Effector memory CD8-positive, alpha-beta T cell (primary cell): ENCODE measurements at regions not wholly inside any gene's neighbourhood (a gene's known extent, or its start where the extent isn't known, plus 50 kb on each side); places are given as distances from the start of the nearest gene placed in this dataset.

Experiments
- ATAC-seq: fragments of 150-1000 bp; cut with Tn5 transposase; replicated peaks from 2 replicates; pipeline ENCODE4 v1.10.0; 2021; ENCODE audit warnings: mild to moderate bottlenecking, moderate library complexity
- DNase-seq, 3 experiments: peaks; one replicate each; pipeline ENCODE4 v3.0.0; 2021
- H3K27ac Mint-ChIP-seq, 2 donors: one replicate each; pipeline ENCODE4 v1.8.0; 2022; ENCODE audit warnings: mild to moderate bottlenecking in 2 of 2, mixed read lengths in 2 of 2, moderate library complexity in 2 of 2
- H3K27me3 Mint-ChIP-seq, 2 donors: one replicate each; pipeline ENCODE4 v1.8.0; 2022; ENCODE audit warnings: mixed read lengths in 2 of 2
- H3K36me3 Mint-ChIP-seq: one replicate; pipeline ENCODE4 v1.8.0; 2022; ENCODE audit warnings: mild to moderate bottlenecking, moderate library complexity, mixed read lengths; ENCODE audit not compliant: insufficient read depth
- H3K4me1 Mint-ChIP-seq, 2 donors: one replicate each; pipeline ENCODE4 v1.8.0; 2022; ENCODE audit warnings: low read depth in 2 of 2, mixed read lengths in 2 of 2
- H3K4me3 Mint-ChIP-seq, 2 donors: one replicate each; pipeline ENCODE4 v1.8.0; 2022; ENCODE audit warnings: mild to moderate bottlenecking in 2 of 2, mixed read lengths in 2 of 2, moderate library complexity in 2 of 2
- H3K9me3 Mint-ChIP-seq, 2 donors: one replicate each; pipeline ENCODE4 v1.8.0; 2022; ENCODE audit warnings: mixed read lengths in 2 of 2

DNA sequence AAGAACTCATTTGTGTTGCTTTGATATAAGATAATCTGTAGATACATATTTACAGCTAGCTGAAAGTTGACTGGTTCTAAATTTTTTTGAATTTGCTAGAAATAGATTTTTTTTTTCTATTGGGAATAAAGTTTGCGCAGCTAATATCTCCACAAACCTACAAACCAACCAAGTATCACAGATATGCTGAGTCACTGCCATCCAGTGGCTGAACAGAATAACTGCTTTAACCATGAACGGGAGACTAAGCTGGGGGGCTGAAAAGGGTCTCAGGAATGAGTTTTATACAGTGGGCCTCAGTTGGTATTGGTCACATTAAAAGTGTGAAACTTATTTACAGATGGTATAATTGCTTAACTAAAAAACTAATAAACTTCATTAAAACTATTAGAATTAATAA, 326.7 kb upstream of the CNR1 start:
- Mint-ChIP-seq H3K9me3 (no peaks in the 10 kb centered on the region), H3K27me3 (peaks cover 14 to 28% of the 10 kb centered on the region in 2 donors), H3K4me3 (no peak overlapping the region), H3K36me3 (no peaks in the 10 kb centered on the region), H3K27ac (no peak overlapping the region), H3K4me1 (no peaks in the 10 kb centered on the region)
- ATAC-seq (no peak), DNase-seq (no peak)

DNA sequence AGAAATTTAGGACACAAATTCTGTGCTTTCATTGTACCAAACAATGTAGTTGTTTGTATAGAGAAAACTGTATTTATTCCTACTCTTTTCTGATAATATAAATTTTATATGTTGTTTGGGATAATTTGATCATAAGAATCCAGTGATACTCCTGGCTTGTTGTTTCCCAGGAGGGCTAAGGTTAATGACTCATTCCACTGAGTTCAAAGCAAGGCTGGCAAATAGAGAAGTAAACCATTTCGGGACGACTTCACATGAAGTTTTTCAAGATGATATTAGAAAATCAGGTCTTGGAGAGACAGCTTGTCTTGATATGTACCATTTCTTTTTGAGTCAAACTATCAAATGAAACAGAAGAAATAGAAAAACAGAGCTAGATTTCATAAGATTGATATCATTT, 326.1 kb upstream of the CNR1 start:
- ATAC-seq (no peak), DNase-seq (no peak)
- Mint-ChIP-seq H3K27ac (no peak overlapping the region), H3K4me1 (no peaks in the 10 kb centered on the region), H3K9me3 (no peaks in the 10 kb centered on the region), H3K36me3 (no peaks in the 10 kb centered on the region), H3K27me3 (peaks cover 14 to 28% of the 10 kb centered on the region in 2 donors), H3K4me3 (no peak overlapping the region)

DNA sequence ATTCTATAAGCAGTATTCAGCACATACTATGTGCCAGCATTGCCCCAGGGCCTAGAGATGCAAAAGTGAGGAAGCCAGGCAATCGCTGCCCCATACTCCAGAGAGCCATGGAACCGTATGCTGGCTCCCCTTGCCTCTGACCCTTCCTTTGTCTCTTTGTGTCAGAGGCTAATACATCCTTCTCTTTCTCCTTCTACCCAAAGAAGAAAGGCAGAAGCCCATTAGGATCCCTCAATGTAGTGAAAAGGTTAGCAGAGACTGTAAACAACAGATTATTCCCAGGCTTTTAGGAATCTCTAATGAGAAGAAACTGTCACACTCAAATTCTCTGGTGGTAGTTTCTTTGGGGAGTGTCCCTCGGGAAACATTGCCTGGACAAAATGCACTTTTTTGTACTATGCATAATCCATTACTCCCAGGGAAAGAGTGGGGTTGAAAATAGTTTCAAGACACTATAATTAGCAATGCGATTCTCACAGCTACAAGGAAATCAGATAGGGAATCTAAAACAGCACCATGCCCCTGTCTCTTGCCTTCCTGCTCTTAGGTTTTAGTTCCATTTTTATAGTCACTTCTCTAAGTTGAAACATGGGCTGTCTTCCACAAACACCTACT, 325.2 kb upstream of the CNR1 start:
- no peaks in the 10 kb centered on the region for H3K4me1 Mint-ChIP-seq
- H3K9me3 Mint-ChIP-seq: no peaks in the 10 kb centered on the region
- H3K4me3 Mint-ChIP-seq: no peak overlapping the region
- H3K27me3 Mint-ChIP-seq: peaks cover 14 to 28% of the 10 kb centered on the region in 2 donors
- no peak overlapping the region for H3K27ac Mint-ChIP-seq
- H3K36me3 Mint-ChIP-seq: no peaks in the 10 kb centered on the region
- DNase-seq (no peak), ATAC-seq (no peak)

DNA sequence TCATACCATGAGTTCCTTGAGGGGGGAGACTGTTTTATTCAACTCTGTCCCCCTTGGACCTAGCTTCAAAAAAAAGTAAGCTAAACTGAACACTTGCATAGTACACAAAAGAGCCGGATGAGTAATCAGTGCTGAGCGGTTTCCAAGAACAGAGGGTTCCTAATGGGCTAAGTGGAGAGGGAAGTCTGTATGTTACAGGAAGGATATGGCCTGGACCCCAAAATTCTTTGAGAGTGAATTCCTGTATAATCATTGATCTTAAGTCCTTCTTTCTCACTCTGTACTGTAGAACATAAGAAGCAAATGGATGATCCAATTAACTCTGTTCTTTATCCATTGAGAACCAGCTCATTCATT, 324.7 kb upstream of the CNR1 start:
- H3K36me3 Mint-ChIP-seq: no peaks in the 10 kb centered on the region
- ATAC-seq: no peak
- H3K27ac Mint-ChIP-seq: no peak overlapping the region
- H3K4me3 Mint-ChIP-seq: no peak overlapping the region
- no peak for DNase-seq
- H3K9me3 Mint-ChIP-seq: no peaks in the 10 kb centered on the region
- peaks cover 14 to 28% of the 10 kb centered on the region in 2 donors for H3K27me3 Mint-ChIP-seq
- no peaks in the 10 kb centered on the region for H3K4me1 Mint-ChIP-seq

DNA sequence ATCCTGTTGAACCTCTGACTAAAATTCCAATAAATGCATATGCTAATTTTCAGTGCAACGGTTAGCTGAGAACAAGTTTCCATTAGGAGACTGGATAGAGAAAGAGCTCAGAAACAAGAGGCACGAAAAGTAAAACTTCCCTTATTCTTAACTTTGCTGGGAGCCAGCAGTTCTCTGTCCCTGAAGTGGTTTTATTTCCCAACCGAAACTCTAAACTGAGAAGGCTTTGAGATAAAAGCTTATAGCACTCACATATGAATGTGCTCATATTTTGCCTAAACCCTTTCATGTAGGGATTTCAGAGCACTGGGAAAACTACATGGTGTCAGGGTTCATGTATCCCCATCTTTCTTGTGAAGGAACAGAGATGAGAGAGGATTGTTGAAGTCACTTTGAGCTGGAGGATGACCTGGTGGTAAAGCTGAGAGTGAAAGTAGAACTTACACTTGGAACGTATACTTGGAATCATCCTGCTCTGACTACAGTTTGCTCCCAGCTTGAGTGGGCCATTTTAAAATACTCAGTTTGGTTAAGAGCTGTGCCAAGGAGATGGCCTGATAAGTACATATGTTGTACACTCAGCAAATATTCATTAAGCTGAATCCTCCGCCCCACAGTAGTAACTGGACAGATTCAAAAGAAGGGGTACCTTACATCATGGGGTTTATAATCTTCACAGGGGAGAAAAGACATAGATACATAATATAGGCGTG, 324.2 kb upstream of the CNR1 start:
- H3K27ac Mint-ChIP-seq: no peak overlapping the region
- no peaks in the 10 kb centered on the region for H3K4me1 Mint-ChIP-seq
- peaks cover 14 to 28% of the 10 kb centered on the region in 2 donors for H3K27me3 Mint-ChIP-seq
- H3K36me3 Mint-ChIP-seq: no peaks in the 10 kb centered on the region
- no peaks in the 10 kb centered on the region for H3K9me3 Mint-ChIP-seq
- no peak overlapping the region for H3K4me3 Mint-ChIP-seq
- ATAC-seq (no peak), DNase-seq (no peak)

DNA sequence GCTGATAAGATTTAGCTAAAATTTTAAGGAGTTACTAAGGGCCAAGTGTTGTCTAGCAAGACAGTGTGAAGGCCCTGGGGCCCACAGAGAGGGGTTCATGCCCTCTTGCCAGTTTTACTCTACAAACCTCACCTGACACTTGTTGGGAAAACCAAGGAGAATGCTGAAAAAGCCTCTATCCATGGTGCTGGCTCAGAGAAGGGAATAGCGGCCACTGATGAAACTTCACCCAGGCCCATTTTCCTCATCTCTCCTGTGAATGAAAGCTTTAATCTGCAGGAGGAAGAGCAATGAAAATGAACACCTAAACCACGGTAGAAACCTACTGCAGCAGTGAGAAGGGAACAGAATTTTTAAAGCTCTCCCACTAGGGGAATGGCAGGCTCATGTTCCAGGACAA, 317.3 kb upstream of the CNR1 start:
- H3K4me3 Mint-ChIP-seq: no peak overlapping the region
- H3K36me3 Mint-ChIP-seq: no peaks in the 10 kb centered on the region
- no peak overlapping the region for H3K27ac Mint-ChIP-seq
- ATAC-seq (no peak), DNase-seq (no peak)
- H3K4me1 Mint-ChIP-seq: no peaks in the 10 kb centered on the region
- H3K9me3 Mint-ChIP-seq: no peaks in the 10 kb centered on the region
- H3K27me3 Mint-ChIP-seq: peaks cover 12 to 28% of the 10 kb centered on the region in 2 donors

DNA sequence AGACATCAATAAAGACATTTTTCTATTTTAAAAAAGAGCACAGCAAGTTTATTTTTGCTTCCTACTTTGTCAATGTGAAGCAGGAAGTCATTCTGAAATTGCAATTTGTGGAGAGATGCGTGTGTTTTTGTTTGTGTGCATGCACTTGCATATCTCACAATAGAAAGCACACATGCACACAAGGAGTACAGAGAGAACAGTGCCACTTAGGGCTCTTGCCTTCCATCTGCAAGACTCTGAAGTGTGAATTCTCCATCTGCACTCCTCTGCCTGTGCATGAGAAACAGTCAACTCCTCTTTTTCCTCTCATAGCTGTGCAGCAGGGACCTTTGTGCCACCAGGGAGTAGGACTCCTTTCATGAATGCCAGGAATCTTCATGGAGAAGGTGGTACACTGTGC, 316.3 kb upstream of the CNR1 start:
- no peak for ATAC-seq
- no peak overlapping the region for H3K4me3 Mint-ChIP-seq
- H3K4me1 Mint-ChIP-seq: no peaks in the 10 kb centered on the region
- no peaks in the 10 kb centered on the region for H3K36me3 Mint-ChIP-seq
- DNase-seq: no peak
- no peaks in the 10 kb centered on the region for H3K9me3 Mint-ChIP-seq
- peaks cover 12 to 33% of the 10 kb centered on the region in 2 donors for H3K27me3 Mint-ChIP-seq
- H3K27ac Mint-ChIP-seq: no peak overlapping the region

DNA sequence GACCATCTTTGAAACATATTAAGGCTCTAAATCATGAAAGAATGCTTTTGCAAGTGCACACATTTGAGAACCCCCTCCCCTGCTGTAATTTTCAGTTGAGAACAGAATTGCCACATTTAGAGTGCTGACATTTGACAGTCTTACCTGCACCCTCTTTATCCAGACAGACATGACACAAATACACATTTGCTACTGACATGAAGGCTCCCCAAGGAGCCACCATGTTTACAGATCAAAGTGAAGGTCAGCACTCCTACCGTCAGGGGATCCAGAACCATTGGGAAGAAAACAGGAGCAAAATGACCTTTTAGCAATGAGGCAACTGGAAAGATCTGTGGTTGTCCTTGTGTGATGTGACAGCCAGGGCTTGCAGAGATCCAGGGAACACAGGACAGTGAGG, 315.4 kb upstream of the CNR1 start:
- Mint-ChIP-seq H3K4me3 (no peak overlapping the region), H3K27me3 (peaks cover 12 to 33% of the 10 kb centered on the region in 2 donors), H3K4me1 (no peaks in the 10 kb centered on the region), H3K36me3 (no peaks in the 10 kb centered on the region), H3K9me3 (no peaks in the 10 kb centered on the region), H3K27ac (no peak overlapping the region)
- ATAC-seq (no peak), DNase-seq (no peak)

DNA sequence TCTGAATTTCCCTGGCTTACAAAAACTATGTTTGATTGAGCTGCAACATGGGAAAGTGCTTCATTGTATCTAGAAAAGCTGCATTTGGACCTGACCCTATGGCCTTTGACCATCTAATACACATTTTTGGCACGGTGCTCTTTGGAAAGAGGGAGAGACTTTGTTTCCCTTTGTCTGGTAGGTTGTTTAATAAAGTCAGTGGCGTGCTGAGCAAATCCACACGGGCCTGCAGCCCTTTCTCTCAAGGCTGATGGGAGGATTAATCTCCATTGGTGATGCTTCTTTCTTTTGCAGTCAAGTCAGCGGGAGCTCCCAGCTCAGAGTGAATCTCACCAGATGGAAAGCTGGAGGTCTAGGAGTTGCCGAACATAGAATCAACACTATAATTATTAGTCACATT, 314.7 kb upstream of the CNR1 start:
- Mint-ChIP-seq H3K4me3 (no peak overlapping the region), H3K27ac (no peak overlapping the region), H3K36me3 (no peaks in the 10 kb centered on the region), H3K4me1 (no peaks in the 10 kb centered on the region), H3K27me3 (peaks cover 12 to 33% of the 10 kb centered on the region in 2 donors), H3K9me3 (no peaks in the 10 kb centered on the region)
- ATAC-seq (no peak), DNase-seq (no peak)

DNA sequence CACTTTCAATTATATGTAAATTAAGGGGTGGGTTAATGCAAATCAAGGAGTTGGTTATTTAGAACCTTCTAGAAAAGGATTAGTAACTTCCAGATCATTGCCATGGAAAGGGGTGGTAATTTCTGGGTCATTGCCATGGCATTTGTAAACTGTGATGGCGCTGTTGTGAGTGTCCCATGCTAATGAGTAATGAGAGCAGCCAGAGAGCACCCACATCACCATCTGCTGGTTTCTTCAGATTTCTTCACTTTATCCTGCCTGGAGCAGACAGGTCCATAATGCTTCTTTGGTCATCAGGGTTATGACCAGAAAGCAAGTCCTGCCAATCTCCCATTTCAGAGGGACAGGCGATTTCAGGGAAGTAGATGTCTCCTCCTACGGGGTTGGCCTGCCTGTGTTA, 311.3 kb upstream of the CNR1 start:
- ATAC-seq (no peak), DNase-seq (no peak)
- Mint-ChIP-seq H3K9me3 (no peaks in the 10 kb centered on the region), H3K27me3 (peaks cover 24 to 51% of the 10 kb centered on the region in 2 donors), H3K4me3 (no peak overlapping the region), H3K27ac (no peak overlapping the region), H3K4me1 (no peaks in the 10 kb centered on the region), H3K36me3 (no peaks in the 10 kb centered on the region)

DNA sequence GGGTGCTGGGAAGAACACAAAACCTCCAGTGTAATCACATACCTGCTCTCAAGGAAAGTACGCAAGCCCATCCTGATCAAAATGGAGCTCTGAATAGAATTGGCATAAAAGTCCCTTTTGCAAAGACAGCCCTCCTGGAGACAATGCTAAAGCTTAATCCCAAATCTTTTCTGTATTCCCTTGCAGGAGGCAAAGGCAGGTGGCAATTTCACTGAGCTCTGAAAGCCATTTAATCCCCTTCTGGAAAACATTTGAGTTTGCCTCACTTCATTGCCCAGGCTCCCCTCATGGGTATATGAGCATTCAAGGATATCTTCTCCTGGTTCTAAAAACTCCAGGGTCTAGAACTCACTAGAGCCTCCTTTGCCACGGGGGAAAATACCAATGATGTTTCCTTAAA, 310.2 kb upstream of the CNR1 start:
- Mint-ChIP-seq H3K4me1 (no peaks in the 10 kb centered on the region), H3K27me3 (peaks cover 24 to 51% of the 10 kb centered on the region in 2 donors), H3K36me3 (no peaks in the 10 kb centered on the region), H3K27ac (no peak overlapping the region), H3K4me3 (no peak overlapping the region), H3K9me3 (no peaks in the 10 kb centered on the region)
- DNase-seq: no peak
- ATAC-seq: no peak

DNA sequence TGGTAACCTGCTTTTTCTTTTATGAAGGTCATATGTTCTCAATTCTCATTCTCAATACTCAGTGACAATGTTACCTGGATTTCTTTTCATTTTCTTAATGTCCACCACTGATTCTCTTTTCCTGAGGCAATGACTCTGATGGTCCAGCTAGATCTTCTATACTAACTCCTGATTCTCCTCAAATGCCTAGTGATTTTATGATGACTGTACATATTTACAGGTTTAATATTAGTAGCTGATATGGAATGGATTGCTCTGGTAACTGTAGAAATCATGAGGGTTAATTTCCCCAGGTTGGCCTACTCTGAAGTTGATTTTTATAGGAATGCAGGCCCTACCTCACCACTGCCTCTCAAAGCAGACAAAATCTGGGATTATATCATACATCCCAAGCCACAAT, 308.6 kb upstream of the CNR1 start:
- ATAC-seq (no peak), DNase-seq (no peak)
- Mint-ChIP-seq H3K27me3 (peaks cover 16 to 41% of the 10 kb centered on the region in 2 donors), H3K4me3 (no peak overlapping the region), H3K9me3 (no peaks in the 10 kb centered on the region), H3K36me3 (no peaks in the 10 kb centered on the region), H3K4me1 (no peaks in the 10 kb centered on the region), H3K27ac (no peak overlapping the region)

DNA sequence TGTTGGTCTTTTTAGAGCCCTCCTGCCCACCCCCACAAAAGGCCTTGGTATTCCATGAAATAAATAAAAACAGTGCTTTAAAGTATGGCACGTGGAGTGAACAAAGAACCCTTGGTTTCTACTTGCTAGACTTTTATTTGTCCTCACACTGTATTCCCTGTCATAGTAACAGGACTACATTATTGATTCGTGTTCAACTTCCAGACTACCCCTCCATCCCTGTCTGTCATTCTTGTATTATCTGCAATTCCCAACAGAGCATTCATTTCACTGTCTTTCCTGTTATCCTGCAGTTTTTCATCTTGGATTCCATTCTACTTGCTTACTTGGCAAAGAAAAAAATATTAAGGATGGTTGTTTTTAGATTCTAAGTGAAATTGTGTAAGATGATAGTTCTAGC, 307.4 kb upstream of the CNR1 start:
- H3K9me3 Mint-ChIP-seq: no peaks in the 10 kb centered on the region
- H3K36me3 Mint-ChIP-seq: no peaks in the 10 kb centered on the region
- no peak overlapping the region for H3K27ac Mint-ChIP-seq
- peaks cover 12 to 30% of the 10 kb centered on the region in 2 donors for H3K27me3 Mint-ChIP-seq
- H3K4me1 Mint-ChIP-seq: no peaks in the 10 kb centered on the region
- DNase-seq (no peak), ATAC-seq (no peak)
- no peak overlapping the region for H3K4me3 Mint-ChIP-seq

DNA sequence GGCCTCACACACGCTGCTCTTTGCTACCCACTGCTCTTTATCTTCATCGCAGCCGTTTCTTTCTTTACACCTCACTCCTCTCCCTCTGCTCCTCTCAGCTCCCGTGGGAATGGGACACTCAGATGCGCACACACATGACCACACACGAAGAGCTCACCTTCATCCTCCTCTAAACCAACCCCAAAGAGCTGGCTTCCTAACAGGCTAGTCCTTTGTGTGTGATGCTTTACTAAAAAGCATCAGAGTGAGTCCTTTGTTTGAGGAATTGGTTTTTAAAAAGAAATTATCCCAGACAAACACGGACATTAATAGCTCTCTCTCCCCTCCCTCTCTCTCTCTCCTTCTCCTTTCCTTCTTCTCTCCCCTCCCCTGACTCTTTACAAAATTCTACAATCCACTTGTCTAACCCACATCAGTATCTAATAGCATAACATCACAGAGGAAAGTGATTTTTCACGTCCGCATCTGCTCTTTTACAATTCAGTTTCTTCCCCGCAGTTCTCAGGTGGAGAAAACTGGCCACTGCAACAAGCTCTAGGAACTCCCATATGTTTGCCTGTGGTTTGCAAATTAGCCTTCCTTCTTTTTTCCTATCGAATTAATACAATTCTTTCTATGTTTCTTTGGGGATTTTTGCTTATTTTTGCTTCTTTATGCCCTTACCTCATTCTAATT, 306.8 kb upstream of the CNR1 start:
- H3K4me3 Mint-ChIP-seq: no peak overlapping the region
- no peaks in the 10 kb centered on the region for H3K36me3 Mint-ChIP-seq
- no peaks in the 10 kb centered on the region for H3K9me3 Mint-ChIP-seq
- H3K27ac Mint-ChIP-seq: no peak overlapping the region
- no peaks in the 10 kb centered on the region for H3K4me1 Mint-ChIP-seq
- ATAC-seq (no peak), DNase-seq (no peak)
- H3K27me3 Mint-ChIP-seq: peaks cover 12 to 24% of the 10 kb centered on the region in 2 donors
